Lung (tissue), 11 donors: ENCODE measurements at regions not wholly inside any gene's neighbourhood (a gene's known extent, or its start where the extent isn't known, plus 50 kb on each side); places are given as distances from the start of the nearest gene placed in this dataset.

Experiments used
- ATAC-seq: fragments of 200-7000 bp; cut with Tn5 transposase; one replicate; pipeline ENCODE4 v1.9.1; 2020; ENCODE audit warnings: moderate number of reproducible peaks; ENCODE audit not compliant: insufficient read depth, low FRiP score
- DNase-seq, 3 donors: peaks; one replicate each; pipeline ENCODE4 v3.0.0-alpha.2; 2013 to 2017
- H3K27ac ChIP-seq, 2 donors: one replicate each; pipeline ENCODE4 v1.5.1; 2013; ENCODE audit warnings: mild to moderate bottlenecking in 2 of 2, moderate library complexity in 2 of 2, control low read depth in 1 of 2, inconsistent platforms in 1 of 2, low read depth in 1 of 2, low read length in 1 of 2
- H3K27me3 ChIP-seq, 3 donors: one replicate each; pipeline ENCODE4 v1.5.1; 2013; ENCODE audit warnings: low read length in 2 of 3; ENCODE audit not compliant: control insufficient read depth in 3 of 3, insufficient read depth in 3 of 3
- H3K36me3 ChIP-seq, 4 donors: one replicate each; pipeline ENCODE4 v1.5.1; 2013; ENCODE audit warnings: low read length in 4 of 4, mild to moderate bottlenecking in 1 of 4, moderate library complexity in 1 of 4; ENCODE audit not compliant: control insufficient read depth in 4 of 4, insufficient read depth in 4 of 4
- H3K4me1 ChIP-seq, 5 donors: one replicate each; pipeline ENCODE4 v1.5.1; 2013; ENCODE audit warnings: low read length in 5 of 5, mild to moderate bottlenecking in 2 of 5, moderate library complexity in 1 of 5; ENCODE audit not compliant: control insufficient read depth in 5 of 5, insufficient read depth in 5 of 5
- H3K4me3 ChIP-seq: one replicate; pipeline ENCODE4 v1.5.1; 2013; ENCODE audit warnings: mild to moderate bottlenecking, control low read depth, moderate library complexity
- H3K9ac ChIP-seq, 2 donors: one replicate each; pipeline ENCODE4 v1.5.1; 2013; ENCODE audit warnings: low read length in 2 of 2, control low read depth in 1 of 2; ENCODE audit not compliant: insufficient read depth in 1 of 2
- H3K9me3 ChIP-seq, 4 donors: one replicate each; pipeline ENCODE4 v1.5.1; 2013; ENCODE audit warnings: low read length in 3 of 4, mild to moderate bottlenecking in 1 of 4, moderate library complexity in 1 of 4; ENCODE audit not compliant: control insufficient read depth in 4 of 4, insufficient read depth in 3 of 4
- WGBS, 2 donors: extraction: QIAGEN DNeasy Blood & Tissue Kit; methylation state at CpG; one replicate each; pipeline ENCODE4 v1.1.7; 2013; 5-methylcytosine and 5-hydroxymethylcytosine counted together
- TF ChIP-seq, protein P1 (sequence below): IDR thresholded peaks from 2 replicates; pipeline ENCODE4 v1.5.1; 2012; ENCODE audit warnings: mild to moderate bottlenecking; ENCODE audit errors: control extremely low read depth, extremely low read depth
- donor health status: control.
- donor health status: control.
- donor health status: Bipolar disorder and iron deficiency.
- donor health status: healthy.
- donor health status: DM: yes; HTN: yes; CAD: no.

DNA sequence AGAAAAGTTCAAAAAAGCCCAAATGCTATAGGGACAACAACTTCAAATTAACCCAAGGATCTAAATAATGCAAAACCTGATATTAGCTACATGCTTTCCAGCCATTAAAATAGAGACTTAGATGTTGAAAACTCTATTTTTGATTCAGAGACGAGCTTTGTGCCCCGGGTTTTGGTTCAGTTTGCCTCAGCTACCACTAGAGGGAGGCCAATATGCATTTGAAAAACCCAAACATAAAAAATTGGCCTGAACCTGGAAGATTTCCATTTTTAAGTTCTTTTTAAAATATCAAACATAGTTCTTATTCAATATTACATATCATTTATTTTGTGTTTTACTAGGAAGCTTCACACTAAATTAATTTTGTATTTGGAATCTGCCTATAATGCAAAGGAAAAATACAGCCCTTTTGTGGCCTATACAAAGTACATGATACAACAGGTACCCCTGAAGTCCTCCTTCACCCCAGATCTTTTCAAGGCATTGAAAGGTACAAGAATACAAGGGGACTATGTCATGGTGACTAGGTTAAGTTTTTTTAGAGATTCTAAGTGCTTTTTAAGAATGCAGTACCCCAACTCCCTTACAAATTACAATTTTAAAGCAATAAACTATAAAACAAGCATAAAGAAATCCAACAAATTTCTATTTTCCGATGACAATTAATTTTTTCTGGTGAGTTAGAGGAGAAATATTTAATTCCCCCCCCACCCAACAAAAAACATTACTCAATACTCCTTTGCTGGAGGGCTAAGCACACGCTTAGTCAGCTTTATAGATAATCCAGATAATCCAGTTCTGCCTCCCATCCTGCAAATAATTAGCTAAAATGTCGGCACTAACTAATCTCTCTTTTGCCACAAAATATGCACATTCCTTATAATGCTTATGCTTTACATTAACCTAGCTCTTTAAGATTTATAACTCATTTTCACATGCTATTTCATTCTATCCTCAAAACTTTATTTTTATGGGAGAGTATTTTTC, 97.7 kb upstream of the PTPN13 start:
- TF ChIP-seq, protein P1, sequence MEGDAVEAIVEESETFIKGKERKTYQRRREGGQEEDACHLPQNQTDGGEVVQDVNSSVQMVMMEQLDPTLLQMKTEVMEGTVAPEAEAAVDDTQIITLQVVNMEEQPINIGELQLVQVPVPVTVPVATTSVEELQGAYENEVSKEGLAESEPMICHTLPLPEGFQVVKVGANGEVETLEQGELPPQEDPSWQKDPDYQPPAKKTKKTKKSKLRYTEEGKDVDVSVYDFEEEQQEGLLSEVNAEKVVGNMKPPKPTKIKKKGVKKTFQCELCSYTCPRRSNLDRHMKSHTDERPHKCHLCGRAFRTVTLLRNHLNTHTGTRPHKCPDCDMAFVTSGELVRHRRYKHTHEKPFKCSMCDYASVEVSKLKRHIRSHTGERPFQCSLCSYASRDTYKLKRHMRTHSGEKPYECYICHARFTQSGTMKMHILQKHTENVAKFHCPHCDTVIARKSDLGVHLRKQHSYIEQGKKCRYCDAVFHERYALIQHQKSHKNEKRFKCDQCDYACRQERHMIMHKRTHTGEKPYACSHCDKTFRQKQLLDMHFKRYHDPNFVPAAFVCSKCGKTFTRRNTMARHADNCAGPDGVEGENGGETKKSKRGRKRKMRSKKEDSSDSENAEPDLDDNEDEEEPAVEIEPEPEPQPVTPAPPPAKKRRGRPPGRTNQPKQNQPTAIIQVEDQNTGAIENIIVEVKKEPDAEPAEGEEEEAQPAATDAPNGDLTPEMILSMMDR, result peak; percentile 40
- Histone ChIP-seq H3K27me3 (no peaks in the 10 kb centered on the region), H3K4me1 (peaks cover 0 to 17% (median 0%) of the 10 kb centered on the region in 5 donors), H3K9ac (no peak overlapping the region), H3K36me3 (no peaks in the 10 kb centered on the region), H3K27ac (no peak overlapping the region), H3K4me3 (no peak overlapping the region), H3K9me3 (no peaks in the 10 kb centered on the region)
- DNase-seq, result peak; percentile 51 to 80 (median 74)
- WGBS, 2 donors, result 39 to 54% methylated on average over 5 of the region's 5 CpGs
- ATAC-seq, result no peak

DNA sequence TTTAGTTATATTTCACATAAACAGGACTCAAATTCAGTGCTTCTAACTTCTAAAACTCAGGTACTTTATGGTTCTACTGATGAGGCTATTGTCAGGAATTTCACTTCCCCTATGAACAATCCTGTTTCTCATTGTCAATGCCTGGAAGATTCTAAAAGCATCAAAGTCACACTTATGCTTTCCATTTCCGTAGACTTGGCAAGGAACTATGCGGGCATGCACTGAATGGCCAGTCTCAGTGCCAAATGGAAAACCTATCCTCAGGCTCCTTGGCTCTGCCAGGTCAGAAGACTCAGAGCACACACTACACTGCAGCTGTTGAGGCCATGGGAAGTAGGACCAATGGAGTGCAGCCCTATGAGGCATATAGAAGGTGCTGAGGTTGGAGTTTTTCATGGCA, 97.0 kb upstream of the PTPN13 start:
- no peaks in the 10 kb centered on the region for H3K9me3 ChIP-seq
- ATAC-seq, result no peak
- no peak overlapping the region for H3K27ac ChIP-seq
- no peak overlapping the region for H3K4me3 ChIP-seq
- no peak overlapping the region for H3K9ac ChIP-seq
- 58 to 73% methylated on average over 2 of the region's 2 CpGs for WGBS, 2 donors
- DNase-seq, result no peak
- H3K27me3 ChIP-seq, result no peaks in the 10 kb centered on the region
- H3K36me3 ChIP-seq, result no peaks in the 10 kb centered on the region
- H3K4me1 ChIP-seq, result peaks cover 0 to 17% (median 0%) of the 10 kb centered on the region in 5 donors
- TF ChIP-seq, protein P1, result no peak

DNA sequence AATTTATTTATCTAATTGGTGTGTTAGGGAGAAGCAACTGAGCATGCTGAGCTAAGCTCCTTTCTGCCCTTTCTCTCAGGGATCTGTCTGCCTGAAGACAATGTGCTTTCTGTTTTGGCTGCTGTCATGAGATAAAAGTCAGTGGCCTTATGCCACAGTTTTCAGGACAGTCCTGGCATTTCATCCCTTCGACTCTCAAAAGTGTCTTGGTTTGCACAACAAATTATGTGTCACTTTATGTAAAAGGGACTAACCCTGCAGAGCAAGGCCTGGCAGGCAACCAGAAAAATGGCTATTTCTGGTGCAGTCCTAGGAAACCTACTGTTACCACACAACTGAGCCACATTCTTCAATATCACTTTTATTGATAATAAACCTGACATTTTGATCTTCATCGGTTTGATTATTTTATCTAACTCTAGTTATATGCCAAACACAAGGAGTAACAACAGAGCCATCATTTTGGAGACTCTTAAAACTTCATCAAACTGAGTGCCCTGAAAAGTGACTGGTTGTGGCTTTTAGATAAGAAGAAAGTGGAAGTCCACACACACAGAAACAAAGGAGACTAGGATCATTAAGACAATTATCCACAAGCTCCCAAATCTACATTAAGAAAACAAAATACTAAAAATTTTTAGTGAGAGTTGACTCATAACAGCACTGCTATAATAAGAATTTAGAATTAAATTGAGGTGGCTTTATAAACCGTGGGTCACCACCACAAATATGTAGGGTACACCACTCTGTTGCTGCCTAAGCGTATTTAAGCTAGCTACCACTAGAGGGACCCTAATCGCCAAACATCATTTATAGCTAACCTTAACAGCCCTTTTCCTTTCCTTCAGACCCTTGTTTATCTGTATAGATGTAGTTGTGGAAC, 95.9 kb upstream of the PTPN13 start:
- Histone ChIP-seq H3K9ac (no peak overlapping the region), H3K36me3 (no peaks in the 10 kb centered on the region), H3K4me3 (no peak overlapping the region), H3K9me3 (no peaks in the 10 kb centered on the region), H3K4me1 (peaks cover 0 to 17% (median 0%) of the 10 kb centered on the region in 5 donors), H3K27ac (no peak overlapping the region), H3K27me3 (no peaks in the 10 kb centered on the region)
- ATAC-seq (peak; percentile 85), DNase-seq (peak; percentile 19 to 88 (median 80))
- 19 to 25% methylated on average over 5 of the region's 5 CpGs for WGBS, 2 donors
- TF ChIP-seq, protein P1, result peak; percentile 46
